ENCODE measurements at regions not wholly inside any gene's neighbourhood (a gene's known extent, or its start where the extent isn't known, plus 50 kb on each side); places are given as distances from the start of the nearest gene placed in this dataset.

DNA sequence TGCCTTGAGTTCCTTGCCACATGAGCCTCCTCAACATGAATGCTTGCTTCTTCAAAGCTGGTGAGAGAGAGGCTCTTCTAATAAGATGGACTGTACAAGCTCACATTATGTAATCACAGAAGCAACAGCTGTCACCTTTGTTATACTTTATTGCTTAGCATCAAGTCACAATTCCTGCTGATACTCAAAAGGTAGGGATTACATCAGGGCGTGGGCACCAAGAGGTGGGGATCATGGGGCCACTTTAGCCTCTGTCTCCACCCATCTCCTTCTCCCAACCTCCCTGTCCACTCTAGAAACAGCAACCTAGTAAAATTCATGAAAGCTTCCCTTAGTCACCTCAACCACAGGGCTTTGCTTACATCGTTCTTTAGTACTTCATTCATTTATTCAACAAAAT, 95.9 kb downstream of the FAM43A start:
- 98 to 99% methylated on average over 2 of the region's 2 CpGs for WGBS, 2 donors
- intact Hi-C loops (cut with DNase I), result no loop called here
- no peak for DNase-seq
- H3K9me3 ChIP-seq, result no peaks in the 10 kb centered on the region
- H3K4me3 ChIP-seq (replicated peaks in 1 of 3), result no peak overlapping the region
- H3K4me1 ChIP-seq, result peaks cover 29 to 50% of the 10 kb centered on the region in 2 donors
- no peak overlapping the region for H3K27ac ChIP-seq
- TF ChIP-seq POLR2A (IDR thresholded peaks at IDR 0.05), result no peak
- TF ChIP-seq, protein P1, sequence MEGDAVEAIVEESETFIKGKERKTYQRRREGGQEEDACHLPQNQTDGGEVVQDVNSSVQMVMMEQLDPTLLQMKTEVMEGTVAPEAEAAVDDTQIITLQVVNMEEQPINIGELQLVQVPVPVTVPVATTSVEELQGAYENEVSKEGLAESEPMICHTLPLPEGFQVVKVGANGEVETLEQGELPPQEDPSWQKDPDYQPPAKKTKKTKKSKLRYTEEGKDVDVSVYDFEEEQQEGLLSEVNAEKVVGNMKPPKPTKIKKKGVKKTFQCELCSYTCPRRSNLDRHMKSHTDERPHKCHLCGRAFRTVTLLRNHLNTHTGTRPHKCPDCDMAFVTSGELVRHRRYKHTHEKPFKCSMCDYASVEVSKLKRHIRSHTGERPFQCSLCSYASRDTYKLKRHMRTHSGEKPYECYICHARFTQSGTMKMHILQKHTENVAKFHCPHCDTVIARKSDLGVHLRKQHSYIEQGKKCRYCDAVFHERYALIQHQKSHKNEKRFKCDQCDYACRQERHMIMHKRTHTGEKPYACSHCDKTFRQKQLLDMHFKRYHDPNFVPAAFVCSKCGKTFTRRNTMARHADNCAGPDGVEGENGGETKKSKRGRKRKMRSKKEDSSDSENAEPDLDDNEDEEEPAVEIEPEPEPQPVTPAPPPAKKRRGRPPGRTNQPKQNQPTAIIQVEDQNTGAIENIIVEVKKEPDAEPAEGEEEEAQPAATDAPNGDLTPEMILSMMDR (IDR thresholded peaks at IDR 0.05), result no peak
- no peaks in the 10 kb centered on the region for H3K27me3 ChIP-seq
- no peaks in the 10 kb centered on the region for H3K36me3 ChIP-seq

DNA sequence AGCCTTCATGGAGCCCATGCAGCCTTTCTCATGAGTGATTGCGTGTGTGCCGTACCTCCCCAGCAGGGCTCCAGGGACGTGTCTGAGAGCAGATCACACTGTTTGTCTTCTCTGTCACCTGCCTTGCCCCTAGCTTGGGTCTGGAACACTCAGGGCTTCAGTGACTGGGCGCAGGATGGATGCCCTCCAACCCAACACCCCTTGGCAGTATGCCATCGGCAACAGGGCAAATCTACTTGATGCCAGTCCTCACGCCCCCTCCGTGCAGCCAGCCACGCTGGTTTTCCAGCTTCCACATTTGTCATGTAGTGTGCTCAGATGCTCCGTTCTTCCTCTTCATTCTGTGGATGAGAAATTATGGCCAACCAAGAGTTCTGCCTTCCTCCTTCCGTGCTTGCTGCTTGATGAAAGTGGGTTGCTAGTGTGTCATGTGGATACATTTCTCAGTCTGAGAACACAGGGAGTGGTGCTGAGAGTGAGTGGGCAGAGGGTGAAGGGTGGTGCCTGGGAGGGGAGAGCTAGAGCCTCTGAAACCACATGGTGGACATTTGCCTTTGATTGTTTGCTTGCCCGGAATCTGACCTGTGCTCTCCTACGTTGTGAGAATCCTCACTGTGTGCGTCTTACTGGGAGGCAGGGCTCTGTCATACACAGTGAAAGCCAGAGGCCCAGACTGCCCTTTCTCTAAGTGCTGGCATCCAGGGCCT, 97.2 kb downstream of the FAM43A start:
- no peaks in the 10 kb centered on the region for H3K36me3 ChIP-seq
- intact Hi-C loops (cut with DNase I), result no loop called here
- H3K27ac ChIP-seq, result no peak overlapping the region
- H3K27me3 ChIP-seq, result no peaks in the 10 kb centered on the region
- 83% methylated on average over 12 to 13 of the region's 13 CpGs for WGBS, 2 donors
- no peak for DNase-seq
- peaks cover 19 to 42% of the 10 kb centered on the region in 2 donors for H3K4me1 ChIP-seq
- H3K9me3 ChIP-seq, result no peaks in the 10 kb centered on the region
- TF ChIP-seq, protein P1 (IDR thresholded peaks at IDR 0.05), result no peak
- TF ChIP-seq POLR2A (IDR thresholded peaks at IDR 0.05), result no peak
- no peak overlapping the region for H3K4me3 ChIP-seq (replicated peaks in 1 of 3)

DNA sequence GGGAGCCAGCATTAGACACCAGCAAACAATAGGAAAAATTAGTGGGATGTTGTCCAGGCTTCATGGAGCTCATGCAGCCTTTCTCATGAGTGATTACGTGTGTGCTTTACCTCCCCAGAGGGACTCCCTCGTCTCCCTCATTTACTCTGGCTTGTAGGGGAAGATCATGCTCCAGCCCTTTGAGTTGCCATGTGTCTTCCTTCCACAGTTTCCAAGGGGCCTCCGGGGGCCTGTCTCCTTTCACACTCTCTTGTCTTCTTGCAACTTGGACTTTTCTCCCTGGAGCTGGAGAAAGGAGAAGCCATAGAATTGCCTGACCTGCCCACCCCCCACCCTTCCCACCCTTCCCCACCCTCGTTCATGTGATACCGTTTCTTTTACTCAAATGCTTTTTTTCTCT, 98.7 kb downstream of the FAM43A start:
- Histone ChIP-seq H3K4me3 (replicated peaks in 1 of 3) (no peak overlapping the region), H3K27ac (no peak overlapping the region), H3K9me3 (no peaks in the 10 kb centered on the region), H3K4me1 (peaks cover 15 to 30% of the 10 kb centered on the region in 2 donors), H3K36me3 (no peaks in the 10 kb centered on the region), H3K27me3 (no peaks in the 10 kb centered on the region)
- intact Hi-C loops (cut with DNase I), result no loop called here
- no peak for TF ChIP-seq POLR2A (IDR thresholded peaks at IDR 0.05)
- TF ChIP-seq, protein P1 (IDR thresholded peaks at IDR 0.05), result no peak
- WGBS, 2 donors, result 89 to 92% methylated on average over 5 of the region's 5 CpGs
- no peak for DNase-seq

DNA sequence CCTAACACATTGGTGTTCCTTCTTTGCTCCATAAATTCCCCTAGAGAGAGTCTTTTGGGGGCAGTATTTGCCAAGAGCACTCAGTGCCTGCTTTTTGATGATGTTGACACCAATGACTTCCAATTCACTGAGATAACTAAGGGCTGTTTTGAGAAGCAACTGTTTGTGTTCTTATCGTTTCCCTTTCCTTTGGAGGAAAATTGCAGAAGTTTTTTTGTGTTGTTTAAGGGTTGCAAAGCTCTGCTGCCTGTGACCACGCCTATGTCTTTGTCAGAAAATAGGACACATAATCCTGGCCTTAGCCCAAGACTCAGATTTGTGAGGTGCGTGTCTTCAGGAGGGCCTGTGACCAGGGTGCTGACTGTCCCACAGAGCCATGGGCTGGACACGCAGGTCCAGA, 99.6 kb downstream of the FAM43A start:
- peak overlapping the region in 2 of 3 donors; percentile 29 to 30 for H3K27ac ChIP-seq

DNA sequence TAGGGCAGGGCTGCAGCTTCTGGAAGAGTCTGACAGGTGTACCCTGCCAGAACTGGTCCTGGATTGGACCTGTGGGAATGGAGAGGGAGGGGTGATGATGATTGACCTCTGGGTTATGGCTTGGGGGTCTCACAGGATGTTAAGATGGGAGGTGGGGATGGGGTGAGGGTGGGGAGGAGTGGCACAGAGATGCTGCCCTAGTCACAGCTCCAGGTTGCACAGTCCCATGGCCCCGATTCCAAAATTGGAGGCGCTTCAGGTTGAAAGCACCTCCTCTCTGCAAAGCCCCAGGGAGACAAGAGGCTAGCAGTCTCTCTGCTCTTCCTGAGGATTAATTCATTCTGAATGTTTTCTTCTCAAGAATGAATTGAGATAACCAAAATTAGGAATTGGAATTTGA, 101.4 kb downstream of the FAM43A start:
- TF ChIP-seq, protein P1 (IDR thresholded peaks at IDR 0.05), result no peak
- TF ChIP-seq POLR2A (IDR thresholded peaks at IDR 0.05), result no peak
- Histone ChIP-seq H3K27me3 (no peaks in the 10 kb centered on the region), H3K9me3 (no peaks in the 10 kb centered on the region), H3K4me1 (peaks cover 5 to 20% of the 10 kb centered on the region in 2 donors), H3K4me3 (replicated peaks in 1 of 3) (no peak overlapping the region), H3K27ac (no peak overlapping the region), H3K36me3 (no peaks in the 10 kb centered on the region)
- no peak for DNase-seq
- 98 to 100% methylated on average over 2 of the region's 2 CpGs for WGBS, 2 donors
- intact Hi-C loops (cut with DNase I), result no loop called here

More for the DNA sequence above, 99.6 kb downstream of the FAM43A start:
- DNase-seq, result peak in 1 of 2 donors; percentile 27
- 50 to 51% methylated on average over 4 of the region's 4 CpGs for WGBS, 2 donors
- Histone ChIP-seq H3K27me3 (no peaks in the 10 kb centered on the region), H3K4me3 (replicated peaks in 1 of 3) (no peak overlapping the region), H3K36me3 (no peaks in the 10 kb centered on the region), H3K9me3 (no peaks in the 10 kb centered on the region), H3K4me1 (peaks cover 5 to 20% of the 10 kb centered on the region in 2 donors)
- TF ChIP-seq, protein P1 (IDR thresholded peaks at IDR 0.05), result no peak
- TF ChIP-seq POLR2A (IDR thresholded peaks at IDR 0.05), result no peak
- intact Hi-C loops (cut with DNase I), result no loop called here

Measured in thyroid gland (tissue), 4 donors.